ENCODE measurements at regions not wholly inside any gene's neighbourhood (a gene's known extent, or its start where the extent isn't known, plus 50 kb on each side); places are given as distances from the start of the nearest gene placed in this dataset.
"Not testable (repeated sequence)": the region's sequence is repeated elsewhere in the genome, so short reads cannot be mapped to it uniquely, and the experiment has no call there.

GRCh38 chr20:47907951-47908350 is 122.7 kb upstream of the SULF2 start:
- H3K9me3 ChIP-seq; H3K27me3 ChIP-seq; H3K27ac ChIP-seq (replicated peaks in 1 of 4); H3K36me3 ChIP-seq; H3K4me1 ChIP-seq; DNase-seq (ENCODE audit: extremely low spot score); H3K4me3 ChIP-seq; intact Hi-C loops (cut with DNase I): not testable (repeated sequence)
- WGBS = 51% methylated on average over 4 of the region's 7 CpGs

GRCh38 chr20:47907031-47907675 is 121.9 kb upstream of the SULF2 start:
- WGBS = 84% methylated on average over 12 of the region's 13 CpGs
- DNase-seq (ENCODE audit: extremely low spot score) = no peak
- no peaks in the 10 kb centered on the region for H3K9me3 ChIP-seq
- H3K27me3 ChIP-seq = no peaks in the 10 kb centered on the region
- intact Hi-C loops (cut with DNase I) = no loop called here
- no peaks in the 10 kb centered on the region for H3K36me3 ChIP-seq
- H3K4me1 ChIP-seq = peaks cover 0 to 8% (median 2%) of the 10 kb centered on the region in 4 donors
- TF ChIP-seq POLR2A (IDR thresholded peaks at IDR 0.05; ENCODE audit: low read depth) = no peak
- no peak for TF ChIP-seq EP300 (IDR thresholded peaks at IDR 0.05)
- no peak for TF ChIP-seq POLR2AphosphoS5 (IDR thresholded peaks at IDR 0.05)
- no peak for TF ChIP-seq CTCF (IDR thresholded peaks at IDR 0.05)
- no peak overlapping the region for H3K27ac ChIP-seq (replicated peaks in 1 of 4)
- no peak overlapping the region for H3K4me3 ChIP-seq

- H3K27ac ChIP-seq (replicated peaks in 1 of 4) = no peak overlapping the region
- WGBS = 91% methylated on average over 12 of the region's 12 CpGs
- H3K36me3 ChIP-seq = no peaks in the 10 kb centered on the region
- no peak for DNase-seq (ENCODE audit: extremely low spot score)
- intact Hi-C loops (cut with DNase I) = no loop called here
- H3K4me3 ChIP-seq = no peak overlapping the region
- no peaks in the 10 kb centered on the region for H3K9me3 ChIP-seq
- TF ChIP-seq POLR2AphosphoS5 (IDR thresholded peaks at IDR 0.05) (no peak), POLR2A (IDR thresholded peaks at IDR 0.05; ENCODE audit: low read depth) (no peak), EP300 (IDR thresholded peaks at IDR 0.05) (no peak), CTCF (IDR thresholded peaks at IDR 0.05) (no peak)
- H3K4me1 ChIP-seq = peaks cover 0 to 5% (median 2%) of the 10 kb centered on the region in 4 donors
- no peaks in the 10 kb centered on the region for H3K27me3 ChIP-seq
Observed at GRCh38 chr20:47906348-47906660, 121.0 kb upstream of the SULF2 start.

GRCh38 chr20:47905628-47906347 is 120.5 kb upstream of the SULF2 start:
- 87% methylated on average over 17 of the region's 18 CpGs for WGBS
- Histone ChIP-seq H3K27ac (replicated peaks in 1 of 4) (no peak overlapping the region), H3K4me1 (no peaks in the 10 kb centered on the region)

GRCh38 chr20:47903009-47903408 is 117.7 kb upstream of the SULF2 start:
- DNase-seq (ENCODE audit: extremely low spot score); H3K27ac ChIP-seq (replicated peaks in 1 of 4); intact Hi-C loops (cut with DNase I); H3K4me1 ChIP-seq; H3K4me3 ChIP-seq; H3K27me3 ChIP-seq; H3K36me3 ChIP-seq; H3K9me3 ChIP-seq: not testable (repeated sequence)
- 64% methylated on average over 3 of the region's 3 CpGs for WGBS

More at GRCh38 chr20:47905628-47906347, 120.5 kb upstream of the SULF2 start:
- no peak for DNase-seq (ENCODE audit: extremely low spot score)
- no peak for TF ChIP-seq CTCF (IDR thresholded peaks at IDR 0.05)
- no peak for TF ChIP-seq EP300 (IDR thresholded peaks at IDR 0.05)
- no peak for TF ChIP-seq POLR2A (IDR thresholded peaks at IDR 0.05; ENCODE audit: low read depth)
- TF ChIP-seq POLR2AphosphoS5 (IDR thresholded peaks at IDR 0.05) = no peak
- intact Hi-C loops (cut with DNase I) = no loop called here
- no peaks in the 10 kb centered on the region for H3K27me3 ChIP-seq
- no peaks in the 10 kb centered on the region for H3K9me3 ChIP-seq
- H3K4me3 ChIP-seq = no peak overlapping the region
- H3K36me3 ChIP-seq = no peaks in the 10 kb centered on the region

- not testable (repeated sequence) for H3K9me3 ChIP-seq; H3K36me3 ChIP-seq; H3K4me3 ChIP-seq; DNase-seq (ENCODE audit: extremely low spot score); H3K27ac ChIP-seq (replicated peaks in 1 of 4); H3K4me1 ChIP-seq; H3K27me3 ChIP-seq
- no CpG with 5 or more reads among the region's 7 CpGs for WGBS
- intact Hi-C loops (cut with DNase I) = loop anchor here (10.0 kb wide), 1 partner anchor 85 kb away; no protein-coding TSS in a partner anchor
Observed at GRCh38 chr20:47899313-47899712, 114.0 kb upstream of the SULF2 start.
